ENCODE measurements at regions not wholly inside any gene's neighbourhood (a gene's known extent, or its start where the extent isn't known, plus 50 kb on each side); places are given as distances from the start of the nearest gene placed in this dataset.

DNA sequence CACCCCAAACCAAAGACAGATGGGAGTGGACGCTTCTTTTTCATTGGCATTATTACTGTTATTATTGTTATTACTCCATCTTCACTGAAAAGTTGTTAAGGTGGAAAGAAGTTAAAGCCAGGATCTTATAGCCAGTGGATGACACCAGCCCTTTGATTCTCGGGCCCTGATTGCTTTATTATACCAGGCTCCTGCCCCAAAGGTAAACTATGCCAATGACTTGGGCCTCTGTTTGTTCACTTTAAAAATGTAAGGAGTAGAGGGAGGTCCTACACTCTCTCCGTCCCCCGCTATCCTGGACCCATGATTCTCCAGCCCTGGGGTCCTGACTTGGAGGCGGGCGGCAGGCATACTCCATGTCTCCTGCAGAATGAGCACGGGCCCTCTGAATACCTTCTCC, 106.8 kb downstream of the TOMM20 start:
- TF ChIP-seq ZNF529 (tag by site-specific recombination; IDR thresholded peaks at IDR 0.05; ENCODE audit: insufficient replicate concordance): no peak
- TF ChIP-seq, protein P1, sequence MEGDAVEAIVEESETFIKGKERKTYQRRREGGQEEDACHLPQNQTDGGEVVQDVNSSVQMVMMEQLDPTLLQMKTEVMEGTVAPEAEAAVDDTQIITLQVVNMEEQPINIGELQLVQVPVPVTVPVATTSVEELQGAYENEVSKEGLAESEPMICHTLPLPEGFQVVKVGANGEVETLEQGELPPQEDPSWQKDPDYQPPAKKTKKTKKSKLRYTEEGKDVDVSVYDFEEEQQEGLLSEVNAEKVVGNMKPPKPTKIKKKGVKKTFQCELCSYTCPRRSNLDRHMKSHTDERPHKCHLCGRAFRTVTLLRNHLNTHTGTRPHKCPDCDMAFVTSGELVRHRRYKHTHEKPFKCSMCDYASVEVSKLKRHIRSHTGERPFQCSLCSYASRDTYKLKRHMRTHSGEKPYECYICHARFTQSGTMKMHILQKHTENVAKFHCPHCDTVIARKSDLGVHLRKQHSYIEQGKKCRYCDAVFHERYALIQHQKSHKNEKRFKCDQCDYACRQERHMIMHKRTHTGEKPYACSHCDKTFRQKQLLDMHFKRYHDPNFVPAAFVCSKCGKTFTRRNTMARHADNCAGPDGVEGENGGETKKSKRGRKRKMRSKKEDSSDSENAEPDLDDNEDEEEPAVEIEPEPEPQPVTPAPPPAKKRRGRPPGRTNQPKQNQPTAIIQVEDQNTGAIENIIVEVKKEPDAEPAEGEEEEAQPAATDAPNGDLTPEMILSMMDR (tag by site-specific recombination; IDR thresholded peaks at IDR 0.05): no peak

Data from HEK293 (cell line).